ENCODE measurements at regions not wholly inside any gene's neighbourhood (a gene's known extent, or its start where the extent isn't known, plus 50 kb on each side); places are given as distances from the start of the nearest gene placed in this dataset.

GRCh38 chr12:65756956-65757511, 67.2 kb upstream of the HMGA2 start:
- Histone ChIP-seq H3K9ac (ENCODE audit: low read depth in 1 of 2, low read length in 2 of 2) (no peak overlapping the region), H3K27ac (ENCODE audit: low read depth in 1 of 2, low read length in 2 of 2) (no peak overlapping the region), H3K36me3 (ENCODE audit: control insufficient read depth in 4 of 4, insufficient read depth in 3 of 4, low read depth in 1 of 4, low read length in 3 of 4) (no peaks in the 10 kb centered on the region), H3K27me3 (ENCODE audit: control insufficient read depth in 4 of 4, insufficient read depth in 4 of 4, low read length in 3 of 4) (peaks cover 0 to 8% (median 0%) of the 10 kb centered on the region in 4 donors), H3K4me1 (ENCODE audit: control insufficient read depth in 4 of 4, insufficient read depth in 4 of 4, low read length in 3 of 4) (no peaks in the 10 kb centered on the region), H3K9me3 (ENCODE audit: control insufficient read depth in 4 of 4, low read length in 3 of 4) (no peaks in the 10 kb centered on the region), H3K4me3 (ENCODE audit: low read depth in 1 of 3, low read length in 3 of 3) (no peak overlapping the region)
- TF ChIP-seq ATF3 (IDR thresholded peaks at IDR 0.05) (no peak), SP1 (IDR thresholded peaks at IDR 0.05) (no peak), REST (IDR thresholded peaks at IDR 0.05) (no peak), CTCF (IDR thresholded peaks at IDR 0.05; ENCODE audit: low read depth, low read length, missing input control) (no peak), YY1 (IDR thresholded peaks at IDR 0.05) (no peak), HNF4G (IDR thresholded peaks at IDR 0.05) (no peak), FOXA2 (IDR thresholded peaks at IDR 0.05) (no peak), ZBTB33 (IDR thresholded peaks at IDR 0.05) (no peak), MAX (IDR thresholded peaks at IDR 0.05) (no peak), EGR1 (IDR thresholded peaks at IDR 0.05; ENCODE audit: low read depth in 2 of 2) (no peak), TAF1 (conservative IDR thresholded peaks at IDR 0.05) (no peak), RAD21 (IDR thresholded peaks at IDR 0.05) (no peak)
- 83% methylated on average over 2 of the region's 2 CpGs for WGBS
- no peak for DNase-seq (ENCODE audit: low spot score)

- no peak overlapping the region for H3K9ac ChIP-seq (ENCODE audit: low read depth in 1 of 2, low read length in 2 of 2)
- H3K27me3 ChIP-seq (ENCODE audit: control insufficient read depth in 4 of 4, insufficient read depth in 4 of 4, low read length in 3 of 4): peaks cover 0 to 8% (median 0%) of the 10 kb centered on the region in 4 donors
- DNase-seq (ENCODE audit: low spot score): no peak
- no peaks in the 10 kb centered on the region for H3K36me3 ChIP-seq (ENCODE audit: control insufficient read depth in 4 of 4, insufficient read depth in 3 of 4, low read depth in 1 of 4, low read length in 3 of 4)
- no peaks in the 10 kb centered on the region for H3K9me3 ChIP-seq (ENCODE audit: control insufficient read depth in 4 of 4, low read length in 3 of 4)
- H3K4me1 ChIP-seq (ENCODE audit: control insufficient read depth in 4 of 4, insufficient read depth in 4 of 4, low read length in 3 of 4): no peaks in the 10 kb centered on the region
- 81% methylated on average over 2 of the region's 2 CpGs for WGBS
- H3K4me3 ChIP-seq (ENCODE audit: low read depth in 1 of 3, low read length in 3 of 3): no peak overlapping the region
- no peak overlapping the region for H3K27ac ChIP-seq (ENCODE audit: low read depth in 1 of 2, low read length in 2 of 2)
- TF ChIP-seq RXRA (IDR thresholded peaks at IDR 0.05): no peak
- TF ChIP-seq ATF3 (IDR thresholded peaks at IDR 0.05): no peak
- no peak for TF ChIP-seq FOXA2 (IDR thresholded peaks at IDR 0.05)
- TF ChIP-seq YY1 (IDR thresholded peaks at IDR 0.05): no peak
- TF ChIP-seq HNF4G (IDR thresholded peaks at IDR 0.05): no peak
- TF ChIP-seq JUND (IDR thresholded peaks at IDR 0.05): no peak
- TF ChIP-seq ZBTB33 (IDR thresholded peaks at IDR 0.05): no peak
- TF ChIP-seq FOXA1 (IDR thresholded peaks at IDR 0.05): no peak
- TF ChIP-seq HNF4A (conservative IDR thresholded peaks at IDR 0.05): no peak
- TF ChIP-seq EGR1 (IDR thresholded peaks at IDR 0.05; ENCODE audit: low read depth in 2 of 2): no peak
- TF ChIP-seq CTCF (IDR thresholded peaks at IDR 0.05; ENCODE audit: low read depth, low read length, missing input control): no peak
These were observed 65.9 kb upstream of the HMGA2 start for GRCh38 chr12:65758401-65758800.

Measured in liver (tissue), 8 donors.